ENCODE measurements at regions not wholly inside any gene's neighbourhood (a gene's known extent, or its start where the extent isn't known, plus 50 kb on each side); places are given as distances from the start of the nearest gene placed in this dataset.
A peak's percentile ranks its signal among the peaks of the same experiment; 100 is the strongest.

GRCh38 chr12:67535971-67536370 lies 112.6 kb upstream of the DYRK2 start:
- no peak overlapping the region for H3K27ac ChIP-seq (ENCODE audit: insufficient read length, low read depth, low read length)
- Mint-ChIP-seq H3K4me3 (no peak overlapping the region), H3K9me3 (no peaks in the 10 kb centered on the region; a peak in 1 of 5 replicates), H3K36me3 (ENCODE audit: insufficient read depth in 1 of 3, low read depth in 3 of 3) (peaks cover 0 to 2% (median 0%) of the 10 kb centered on the region in 3 experiments; a peak in 1 of 7 replicates), H3K27me3 (ENCODE audit: low read depth) (no peaks in the 10 kb centered on the region), H3K27ac (peak overlapping the region in 2 of 3 experiments; percentile 20 to 28; a peak in 2 of 7 replicates), H3K4me1 (peaks cover 34 to 35% of the 10 kb centered on the region in 2 experiments)
- H2AFZ ChIP-seq (ENCODE audit: low read length) = no peak overlapping the region
- H3K79me2 ChIP-seq (ENCODE audit: insufficient read depth, low read length) = no peaks in the 10 kb centered on the region
- no peak overlapping the region for H3K9ac ChIP-seq (ENCODE audit: extremely low read depth, insufficient read length, low read length)
- no peak overlapping the region for H2AK5ac ChIP-seq (ENCODE audit: insufficient read length, low read length)
- H2BK120ac ChIP-seq (ENCODE audit: low read depth, low read length, poor library complexity, severe bottlenecking) = no peak overlapping the region
- H2BK20ac ChIP-seq (ENCODE audit: low read depth, low read length, poor library complexity, severe bottlenecking) = no peak overlapping the region
- no peak overlapping the region for H3T11ph ChIP-seq (ENCODE audit: low read length)
- H2BK5ac ChIP-seq (ENCODE audit: insufficient read length, low read length) = no peak overlapping the region
- H3K9me3 ChIP-seq (ENCODE audit: control insufficient read depth, low read depth, low read length) = no peaks in the 10 kb centered on the region
- H3K18ac ChIP-seq (ENCODE audit: insufficient read length, low read depth, low read length) = no peak overlapping the region
- no CpG with 5 or more reads among the region's 5 CpGs for WGBS (ENCODE audit: extremely low coverage, insufficient read length, low lambda C conversion rate)
- H3K56ac ChIP-seq (ENCODE audit: insufficient read length, low read depth, low read length) = no peak overlapping the region
- no peak overlapping the region for H3K14ac ChIP-seq (ENCODE audit: insufficient read depth, low read length)
- peaks cover 11% of the 10 kb centered on the region; the same call in 1 of the 2 replicates for H3K4me1 ChIP-seq (ENCODE audit: insufficient read depth, low read length)
- H2BK15ac ChIP-seq (ENCODE audit: low read depth, low read length) = no peak overlapping the region
- H4K20me1 ChIP-seq (ENCODE audit: control insufficient read depth, insufficient read depth, insufficient read length) = no peaks in the 10 kb centered on the region
- no peak overlapping the region for H3K23ac ChIP-seq (ENCODE audit: insufficient read length, low read depth, low read length)
- H3K79me1 ChIP-seq (ENCODE audit: insufficient read depth, low read depth, low read length, poor library complexity, severe bottlenecking) = no peaks in the 10 kb centered on the region
- H4K91ac ChIP-seq (ENCODE audit: insufficient read length, low read depth, low read length) = no peak overlapping the region
- no peak overlapping the region for H2BK12ac ChIP-seq (ENCODE audit: insufficient read length, low read depth, low read length)
- no peak overlapping the region for H4K5ac ChIP-seq (ENCODE audit: insufficient read length, low read depth, low read length)
- DNase-seq = no peak
- no peaks in the 10 kb centered on the region for H3K23me2 ChIP-seq (ENCODE audit: insufficient read length, low read depth, low read length, poor library complexity, severe bottlenecking)
- H3K4me2 ChIP-seq (ENCODE audit: insufficient read depth, insufficient read length, low read length) = no peak overlapping the region
- no peaks in the 10 kb centered on the region for H3K27me3 ChIP-seq (ENCODE audit: insufficient read depth, low read length)
- TF ChIP-seq CTCF (conservative IDR thresholded peaks at IDR 0.05) = no peak
- H3K4ac ChIP-seq (ENCODE audit: low read depth, low read length) = no peak overlapping the region
- no peak overlapping the region for H4K8ac ChIP-seq (replicated peaks; ENCODE audit: insufficient read length, low read depth, low read length)
